OCI-LY7 (cell line): ENCODE measurements at regions not wholly inside any gene's neighbourhood (a gene's known extent, or its start where the extent isn't known, plus 50 kb on each side); places are given as distances from the start of the nearest gene placed in this dataset.

Experiments used
- BruUV-seq: library from RNA; stranded (reverse); fragments of 400-500 nt; replicated peaks from 2 replicates; lab custom pipeline; 2021; lab: Mats Ljungman, UMichigan
- CTCF ChIA-PET: fragments of 300-600 bp; sonication (Branson Sonifier 250); formaldehyde crosslinking; loops from one replicate; lab custom pipeline; 2022; ENCODE audit warnings: antibody characterized with exemption; ENCODE audit not compliant: unreplicated experiment; lab: Charles Lee
- POLR2A ChIA-PET: fragments of 300-600 bp; sonication (Branson Sonifier 250); formaldehyde crosslinking; loops from one replicate; lab custom pipeline; 2022; ENCODE audit warnings: antibody characterized with exemption; lab: Charles Lee
- DNase-seq: peaks from one replicate; pipeline ENCODE4 v3.0.0-alpha.2; 2015; ENCODE audit warnings: low spot score
- H2AFZ ChIP-seq: fragments of 200-600 bp; sonication (generic), shearing (Covaris generic); 2 replicates; pipeline ENCODE4 v1.6.1; 2014; ENCODE audit warnings: mild to moderate bottlenecking, antibody characterized with exemption, low read length, moderate library complexity
- H3K27ac ChIP-seq: fragments of 200-600 bp; sonication (generic); 2 replicates; pipeline ENCODE4 v1.5.1; 2014; ENCODE audit warnings: mixed run types, low read depth, mild to moderate bottlenecking, moderate library complexity, low read length, inconsistent platforms; ENCODE audit not compliant: poor library complexity, severe bottlenecking
- H3K36me3 ChIP-seq: fragments of 200-600 bp; sonication (generic); 2 replicates; pipeline ENCODE4 v1.6.1; 2014; ENCODE audit warnings: mild to moderate bottlenecking, antibody characterized with exemption, low read length, moderate library complexity, mixed read lengths; ENCODE audit not compliant: insufficient read depth
- H3K4me1 ChIP-seq: fragments of 200-600 bp; sonication (generic); 2 replicates; pipeline ENCODE4 v1.5.1; 2014; ENCODE audit warnings: mild to moderate bottlenecking, low read length; ENCODE audit not compliant: insufficient read depth, poor library complexity, severe bottlenecking
- H3K4me2 ChIP-seq: fragments of 200-600 bp; sonication (generic); 2 replicates; pipeline ENCODE4 v1.6.1; 2014; ENCODE audit warnings: mild to moderate bottlenecking, low read length
- H3K4me3 ChIP-seq: fragments of 200-600 bp; sonication (generic); 2 replicates; pipeline ENCODE4 v1.5.1; 2014; ENCODE audit warnings: mild to moderate bottlenecking, low read depth, low read length; ENCODE audit not compliant: poor library complexity, severe bottlenecking
- H3K79me2 ChIP-seq: fragments of 200-600 bp; sonication (generic); 2 replicates; pipeline ENCODE4 v1.6.1; 2016; ENCODE audit warnings: low read depth, mild to moderate bottlenecking, low read length, moderate library complexity, mixed read lengths; ENCODE audit not compliant: insufficient read depth
- H3K9me2 ChIP-seq: fragments of 200-600 bp; sonication (generic); 2 replicates; pipeline ENCODE4 v1.6.1; 2016; ENCODE audit warnings: mild to moderate bottlenecking, low read length, mixed read lengths; ENCODE audit not compliant: insufficient read depth
- H3K9me3 ChIP-seq: fragments of 200-600 bp; sonication (generic); 2 replicates; pipeline ENCODE4 v1.6.1; 2014; ENCODE audit warnings: mild to moderate bottlenecking, mixed run types, low read length, mixed read lengths
- H4K20me1 ChIP-seq: fragments of 200-600 bp; sonication (generic); 2 replicates; pipeline ENCODE4 v1.6.1; 2014; ENCODE audit warnings: mild to moderate bottlenecking, antibody characterized with exemption, low read length, moderate library complexity, mixed read lengths; ENCODE audit not compliant: insufficient read depth
- EZH2phosphoT487 ChIP-seq: fragments of 200-600 bp; sonication (generic); IDR thresholded peaks from 2 replicates; pipeline ENCODE4 v1.6.1; 2018; ENCODE audit warnings: low read depth, borderline replicate concordance, mild to moderate bottlenecking, mixed run types, antibody characterized with exemption, low read length, moderate library complexity, mixed read lengths
- intact Hi-C: fragments of 100-400 bp; cut with micrococcal nuclease; formaldehyde crosslinking; loops from one replicate; pipeline ENCODE4 v1.10.0; 2022; ENCODE audit not compliant: unreplicated experiment
- TF ChIP-seq, protein P1 (sequence below): fragments of 200-600 bp; sonication (generic); conservative IDR thresholded peaks from 2 replicates; pipeline ENCODE4 v1.5.1; 2014; ENCODE audit warnings: mild to moderate bottlenecking, antibody characterized with exemption, low read length, moderate library complexity, mixed read lengths

DNA sequence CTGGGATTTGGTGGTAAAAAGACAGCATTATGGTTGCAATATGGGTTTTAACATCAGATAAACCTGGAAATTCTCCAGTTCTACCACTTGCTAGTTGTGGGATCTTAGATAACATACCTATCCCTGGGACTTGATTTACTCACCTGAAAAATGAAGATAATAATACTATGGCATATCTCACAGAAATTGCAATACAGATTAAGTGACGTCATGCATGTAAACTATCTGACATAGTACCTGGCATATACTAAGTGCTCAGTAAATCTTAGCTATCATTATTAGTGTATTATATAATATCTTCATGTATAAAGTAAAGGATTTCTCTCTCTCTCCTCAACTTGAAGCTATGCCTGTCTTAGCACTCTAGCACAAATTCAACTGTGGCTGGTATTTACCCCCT, 192.5 kb downstream of the PCDH19 start:
- intact Hi-C loops = no loop called here
- no TSS peak for BruUV-seq

DNA sequence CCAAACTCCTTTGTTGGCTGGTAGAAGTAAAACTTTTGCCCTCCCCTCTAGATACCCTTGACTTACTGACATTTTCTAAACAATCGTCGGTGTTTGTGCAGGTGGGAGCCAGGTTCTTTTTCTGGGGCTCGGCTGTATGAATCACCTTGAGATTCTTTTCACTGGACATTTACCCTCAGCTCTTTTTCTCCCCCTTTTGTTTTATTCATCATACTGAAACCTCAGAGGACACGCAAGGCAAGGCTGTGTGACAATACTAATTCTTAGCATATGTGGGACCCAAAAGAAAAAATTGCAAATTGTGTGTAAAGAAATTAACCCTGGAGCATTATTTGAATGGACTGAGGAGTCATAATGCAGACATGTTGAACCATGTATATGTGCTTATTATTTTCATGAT, 194.0 kb downstream of the PCDH19 start:
- POLR2A ChIA-PET = no interaction called here
- CTCF ChIA-PET = no interaction called here
- H3K36me3 ChIP-seq = no peaks in the 10 kb centered on the region
- no peaks in the 10 kb centered on the region for H3K9me3 ChIP-seq
- H3K4me2 ChIP-seq = no peak overlapping the region
- no peaks in the 10 kb centered on the region for H3K79me2 ChIP-seq
- no peaks in the 10 kb centered on the region for H3K9me2 ChIP-seq
- BruUV-seq = no TSS peak
- TF ChIP-seq, protein P1, sequence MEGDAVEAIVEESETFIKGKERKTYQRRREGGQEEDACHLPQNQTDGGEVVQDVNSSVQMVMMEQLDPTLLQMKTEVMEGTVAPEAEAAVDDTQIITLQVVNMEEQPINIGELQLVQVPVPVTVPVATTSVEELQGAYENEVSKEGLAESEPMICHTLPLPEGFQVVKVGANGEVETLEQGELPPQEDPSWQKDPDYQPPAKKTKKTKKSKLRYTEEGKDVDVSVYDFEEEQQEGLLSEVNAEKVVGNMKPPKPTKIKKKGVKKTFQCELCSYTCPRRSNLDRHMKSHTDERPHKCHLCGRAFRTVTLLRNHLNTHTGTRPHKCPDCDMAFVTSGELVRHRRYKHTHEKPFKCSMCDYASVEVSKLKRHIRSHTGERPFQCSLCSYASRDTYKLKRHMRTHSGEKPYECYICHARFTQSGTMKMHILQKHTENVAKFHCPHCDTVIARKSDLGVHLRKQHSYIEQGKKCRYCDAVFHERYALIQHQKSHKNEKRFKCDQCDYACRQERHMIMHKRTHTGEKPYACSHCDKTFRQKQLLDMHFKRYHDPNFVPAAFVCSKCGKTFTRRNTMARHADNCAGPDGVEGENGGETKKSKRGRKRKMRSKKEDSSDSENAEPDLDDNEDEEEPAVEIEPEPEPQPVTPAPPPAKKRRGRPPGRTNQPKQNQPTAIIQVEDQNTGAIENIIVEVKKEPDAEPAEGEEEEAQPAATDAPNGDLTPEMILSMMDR = no peak
- TF ChIP-seq EZH2phosphoT487 = no peak
- no peak overlapping the region for H2AFZ ChIP-seq
- intact Hi-C loops = no loop called here
- no peak overlapping the region for H3K27ac ChIP-seq
- H3K4me1 ChIP-seq = no peaks in the 10 kb centered on the region
- H3K4me3 ChIP-seq = no peak overlapping the region
- DNase-seq = no peak
- H4K20me1 ChIP-seq = no peaks in the 10 kb centered on the region

More for the DNA sequence above, 192.5 kb downstream of the PCDH19 start:
- no peaks in the 10 kb centered on the region for H3K9me3 ChIP-seq
- H3K4me2 ChIP-seq = no peak overlapping the region
- no peak overlapping the region for H3K27ac ChIP-seq
- DNase-seq = no peak
- ChIA-PET CTCF (no interaction called here), POLR2A (interaction anchor here (0.9 kb wide), 1 partner anchor 50 kb away, joined by 3 read pairs; no protein-coding TSS in a partner anchor)
- no peak overlapping the region for H2AFZ ChIP-seq
- H3K4me1 ChIP-seq = no peaks in the 10 kb centered on the region
- no peak overlapping the region for H3K4me3 ChIP-seq
- no peaks in the 10 kb centered on the region for H3K79me2 ChIP-seq
- TF ChIP-seq, protein P1 = no peak
- no peak for TF ChIP-seq EZH2phosphoT487
- H4K20me1 ChIP-seq = no peaks in the 10 kb centered on the region
- no peaks in the 10 kb centered on the region for H3K9me2 ChIP-seq
- no peaks in the 10 kb centered on the region for H3K36me3 ChIP-seq

GRCh38 chrX:100208076-100208475, 202.0 kb downstream of the PCDH19 start:
- BruUV-seq = no TSS peak

More at GRCh38 chrX:100208076-100208475, 202.0 kb downstream of the PCDH19 start:
- POLR2A ChIA-PET = no interaction called here
- no peaks in the 10 kb centered on the region for H3K79me2 ChIP-seq
- no peak overlapping the region for H2AFZ ChIP-seq
- H3K27ac ChIP-seq = no peak overlapping the region
- H3K4me2 ChIP-seq = no peak overlapping the region
- H3K9me2 ChIP-seq = no peaks in the 10 kb centered on the region
- no peaks in the 10 kb centered on the region for H3K4me1 ChIP-seq
- no peak for DNase-seq
- H4K20me1 ChIP-seq = no peaks in the 10 kb centered on the region
- TF ChIP-seq EZH2phosphoT487 = no peak
- TF ChIP-seq, protein P1 = no peak
- no peaks in the 10 kb centered on the region for H3K9me3 ChIP-seq
- no peak overlapping the region for H3K4me3 ChIP-seq
- intact Hi-C loops = no loop called here
- H3K36me3 ChIP-seq = no peaks in the 10 kb centered on the region
- CTCF ChIA-PET = no interaction called here
